Activated CD8-positive, alpha-beta memory T cell treated with anti-CD3 and anti-CD28 coated beads for 1 hour (primary cell): ENCODE measurements at regions not wholly inside any gene's neighbourhood (a gene's known extent, or its start where the extent isn't known, plus 50 kb on each side); places are given as distances from the start of the nearest gene placed in this dataset.

ENCODE experiments used
- DNase-seq, 2 donors: peaks; one replicate each; pipeline ENCODE4 v3.0.0-alpha.2; 2020; ENCODE audit warnings: low read depth in 1 of 2; ENCODE audit errors: extremely low read depth in 1 of 2

DNA sequence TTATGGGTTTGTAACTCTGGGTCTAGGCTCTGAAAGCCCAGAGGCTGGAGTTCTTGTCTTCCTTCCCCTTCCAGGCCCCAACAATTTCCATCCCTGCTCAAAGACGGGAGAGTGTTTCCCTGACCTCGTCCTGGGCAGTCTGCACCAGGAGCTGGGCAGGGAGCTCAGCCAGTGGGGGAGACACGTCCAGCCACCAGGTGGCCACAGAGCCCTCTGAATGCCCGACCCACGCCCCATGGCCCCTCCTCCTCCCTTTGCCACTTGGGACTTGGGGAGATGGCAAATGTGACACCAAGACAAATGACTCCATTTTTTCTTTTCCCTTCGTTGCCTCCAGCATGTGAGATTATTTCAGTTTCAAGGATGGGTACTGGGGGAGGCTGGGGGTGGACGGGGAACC is 159.9 kb upstream of the AJAP1 start:
- DNase-seq = no peak

DNA sequence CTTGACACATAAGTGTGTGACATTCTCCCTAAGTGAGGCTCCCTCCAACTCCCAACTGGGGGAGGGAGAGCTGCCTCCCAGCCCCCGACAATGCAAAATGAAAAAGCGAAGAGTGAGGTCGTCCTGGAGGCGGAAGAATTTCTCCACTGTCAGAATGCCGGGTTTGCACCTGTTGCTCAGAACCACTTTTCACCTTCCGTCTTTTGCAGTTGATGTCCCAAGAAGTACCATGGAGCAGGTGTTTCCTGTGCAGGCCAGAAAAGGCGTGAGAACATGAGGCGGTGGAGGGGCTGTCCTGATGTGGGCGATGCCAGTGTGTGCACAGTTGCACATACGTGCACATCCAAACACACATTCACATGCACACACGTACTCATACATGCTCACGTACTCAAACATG is 158.6 kb upstream of the AJAP1 start:
- no peak for DNase-seq

GRCh38 chr1:4500441-4500840 is 154.0 kb upstream of the AJAP1 start:
- DNase-seq = no peak

GRCh38 chr1:4506591-4506990 is 147.8 kb upstream of the AJAP1 start:
- no peak for DNase-seq

DNA sequence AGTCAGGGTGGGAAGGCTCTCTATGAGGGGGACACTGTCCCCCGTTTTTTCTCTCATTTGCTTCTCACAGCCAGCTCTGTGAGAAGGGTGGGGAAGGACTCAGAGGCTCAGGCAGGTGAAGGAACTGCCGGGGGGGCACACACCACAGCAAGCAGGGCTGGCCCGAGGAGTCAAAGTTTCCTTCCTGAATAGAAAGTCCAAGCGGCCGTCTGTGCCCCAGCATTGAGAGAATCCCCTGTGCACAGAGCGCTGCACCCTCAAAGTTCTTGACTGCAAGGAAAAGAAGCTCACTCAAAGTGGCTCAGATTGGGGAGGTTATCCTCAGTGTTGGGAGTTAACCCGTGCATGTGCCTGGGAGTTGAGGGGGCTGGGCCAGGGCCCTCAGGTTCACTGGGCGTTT is 145.2 kb upstream of the AJAP1 start:
- DNase-seq = no peak

DNA sequence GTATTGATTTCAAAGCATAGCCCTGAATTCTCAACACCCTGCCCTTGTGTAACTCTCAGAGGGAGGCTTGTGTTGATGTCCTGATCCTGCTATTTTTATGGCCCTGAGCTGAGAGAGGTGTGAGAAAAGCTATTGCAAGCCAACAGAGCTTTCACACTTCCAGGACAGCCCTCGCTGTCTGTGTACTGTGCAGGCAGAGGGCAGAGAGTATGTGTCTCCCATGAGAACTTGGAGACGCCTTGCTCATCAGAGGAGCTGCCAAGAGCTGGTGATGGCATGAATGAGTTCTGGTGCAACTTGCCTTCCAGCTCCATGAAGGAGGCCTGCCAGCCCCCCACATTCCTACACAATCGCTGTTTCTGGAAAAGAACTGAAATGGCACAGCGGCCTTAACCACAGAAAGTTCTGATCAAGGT is 144.1 kb upstream of the AJAP1 start:
- no peak for DNase-seq

DNA sequence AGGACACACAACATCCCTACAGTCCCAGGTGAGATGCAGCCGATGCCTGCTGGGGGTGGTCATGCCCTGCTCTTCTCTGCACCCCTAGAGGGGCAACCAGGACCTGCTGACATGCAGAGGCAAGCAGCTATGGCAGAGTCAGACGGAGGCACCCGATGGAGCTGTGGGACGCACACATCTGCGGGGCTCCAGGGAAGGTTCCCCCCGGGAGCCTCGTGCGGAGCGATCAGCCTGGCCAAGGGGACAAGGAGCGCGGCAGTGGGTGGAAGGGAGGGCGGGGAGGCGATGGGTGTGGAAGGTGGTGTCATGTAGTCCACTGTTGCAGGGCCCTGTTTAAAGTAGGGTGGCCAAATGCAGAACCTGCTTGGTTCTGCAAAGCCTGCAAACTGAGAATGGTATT is 143.0 kb upstream of the AJAP1 start:
- DNase-seq = no peak

- no peak for DNase-seq
Observed at GRCh38 chr1:4512636-4513035, 141.8 kb upstream of the AJAP1 start.

DNA sequence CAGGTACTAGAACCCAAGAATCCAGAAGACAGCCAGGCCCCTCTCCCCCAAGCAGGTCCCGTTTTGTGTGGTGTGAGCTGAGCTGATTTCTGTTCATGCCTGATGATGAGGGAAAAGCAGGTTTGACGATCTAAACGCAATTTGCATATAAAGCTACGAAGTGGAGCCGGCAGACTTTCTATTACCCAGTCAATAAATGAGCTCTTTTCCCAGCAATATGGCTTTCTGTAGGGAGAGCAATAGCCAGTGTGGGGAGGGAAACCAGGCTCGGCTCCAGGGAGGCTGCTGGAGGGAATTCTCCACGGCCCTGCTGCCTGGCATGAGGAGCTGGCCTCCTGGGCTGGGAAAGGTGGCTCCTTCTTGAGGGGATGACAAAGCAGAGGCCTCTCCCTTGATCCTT is 140.7 kb upstream of the AJAP1 start:
- no peak for DNase-seq

- DNase-seq = no peak
Observed at GRCh38 chr1:4515727-4516289, 138.6 kb upstream of the AJAP1 start.

DNA sequence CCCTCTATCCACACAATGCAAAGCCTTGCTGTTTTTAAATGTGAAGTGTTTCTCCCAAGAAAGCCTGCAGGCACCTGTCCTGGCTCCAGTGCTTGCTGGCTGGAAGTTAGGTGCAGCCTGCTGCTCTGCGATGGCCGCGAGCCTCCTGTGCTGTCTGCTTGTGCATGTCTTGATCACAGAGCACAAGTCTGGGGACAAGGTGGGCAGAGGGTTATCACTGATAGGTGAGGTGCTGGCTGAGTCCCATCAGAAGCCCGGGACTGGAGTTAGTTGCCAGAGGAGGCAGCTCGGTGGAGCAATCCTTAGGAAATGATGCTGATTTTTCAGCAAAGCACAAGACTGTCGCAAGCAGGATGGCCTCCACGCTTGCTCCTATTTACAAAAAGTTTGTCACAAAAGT is 137.8 kb upstream of the AJAP1 start:
- no peak for DNase-seq

- DNase-seq = no peak
Observed at GRCh38 chr1:4517186-4517954, 137.0 kb upstream of the AJAP1 start.

GRCh38 chr1:4518621-4519020 is 135.8 kb upstream of the AJAP1 start:
- no peak for DNase-seq

- no peak for DNase-seq
Observed at GRCh38 chr1:4519954-4520353, 134.5 kb upstream of the AJAP1 start.

GRCh38 chr1:4523551-4523950 is 130.9 kb upstream of the AJAP1 start:
- DNase-seq = no peak

DNA sequence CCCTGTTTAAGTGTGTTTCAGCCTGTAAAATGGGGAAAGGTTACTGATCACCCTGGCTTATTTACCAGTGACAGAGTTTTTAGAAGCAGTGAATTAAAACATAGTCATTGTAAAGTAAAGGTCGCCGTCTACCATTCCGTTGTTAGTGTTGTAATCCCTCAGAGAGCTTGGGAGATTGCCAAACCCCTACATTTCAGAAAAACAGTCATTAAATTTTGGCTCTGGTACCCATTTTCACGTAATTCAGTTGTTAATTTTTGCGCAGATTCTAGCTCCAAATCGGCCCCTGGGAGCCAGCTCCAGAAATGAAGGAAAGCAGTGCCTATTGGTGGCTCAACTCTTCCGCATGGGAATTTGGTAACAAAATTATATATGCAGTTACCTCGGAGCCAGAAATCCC is 127.7 kb upstream of the AJAP1 start:
- no peak for DNase-seq

GRCh38 chr1:4527819-4528218 is 126.6 kb upstream of the AJAP1 start:
- DNase-seq = no peak

DNA sequence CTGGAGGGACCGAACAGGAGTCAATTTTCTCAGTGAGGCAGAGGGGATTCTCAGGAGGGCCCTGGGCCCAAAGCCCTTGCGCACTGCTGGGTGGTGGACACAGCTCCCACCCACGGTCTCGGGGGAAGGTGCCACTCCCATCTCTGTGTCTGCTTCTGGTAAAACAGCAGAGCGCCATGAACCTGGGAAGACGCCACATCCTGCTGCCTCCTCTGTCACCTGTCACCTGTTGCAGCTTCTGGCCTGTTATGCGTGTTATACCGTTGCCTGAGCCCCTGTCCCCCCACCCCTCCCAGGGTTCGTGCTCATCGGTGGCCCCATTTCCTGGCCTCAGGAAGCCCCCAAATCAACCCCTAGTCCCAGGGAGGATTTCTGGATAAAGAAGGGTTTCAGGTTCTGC is 125.8 kb upstream of the AJAP1 start:
- DNase-seq = no peak

DNA sequence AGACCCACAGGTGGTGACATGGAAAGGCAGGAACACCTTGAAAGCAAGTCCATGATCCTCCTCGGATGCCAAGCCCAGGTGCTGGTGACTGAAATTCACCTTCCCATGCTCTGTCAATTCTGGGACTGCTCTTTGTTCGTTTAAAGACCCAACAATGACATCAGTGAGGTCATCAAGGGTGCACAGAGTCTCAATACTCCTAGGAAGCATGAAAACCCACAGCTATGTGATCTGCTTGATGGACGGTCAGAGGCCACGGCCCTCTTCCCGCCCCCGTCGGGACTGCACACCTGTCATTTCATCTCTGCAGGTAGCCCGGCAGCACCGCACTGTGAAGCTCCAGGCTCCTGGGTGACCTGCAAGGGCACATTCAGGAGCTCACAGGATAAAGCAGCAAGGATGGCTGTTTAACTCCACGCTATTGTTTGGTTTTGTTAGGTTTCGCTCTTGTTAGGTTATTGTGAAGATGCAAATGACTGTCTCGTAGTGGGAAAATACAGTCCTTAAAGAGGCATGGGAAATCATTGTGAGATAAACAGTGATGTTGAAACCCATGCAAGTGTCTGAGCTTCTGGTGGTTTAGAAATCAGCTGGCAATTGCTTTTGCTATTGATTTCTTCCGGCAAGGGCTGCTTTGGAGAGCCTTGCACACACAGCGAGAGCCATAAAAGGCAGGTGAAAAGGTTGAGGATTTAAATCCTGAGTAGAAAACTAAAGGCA is 124.8 kb upstream of the AJAP1 start:
- DNase-seq = no peak

GRCh38 chr1:4530166-4530785 is 124.1 kb upstream of the AJAP1 start:
- no peak for DNase-seq

DNA sequence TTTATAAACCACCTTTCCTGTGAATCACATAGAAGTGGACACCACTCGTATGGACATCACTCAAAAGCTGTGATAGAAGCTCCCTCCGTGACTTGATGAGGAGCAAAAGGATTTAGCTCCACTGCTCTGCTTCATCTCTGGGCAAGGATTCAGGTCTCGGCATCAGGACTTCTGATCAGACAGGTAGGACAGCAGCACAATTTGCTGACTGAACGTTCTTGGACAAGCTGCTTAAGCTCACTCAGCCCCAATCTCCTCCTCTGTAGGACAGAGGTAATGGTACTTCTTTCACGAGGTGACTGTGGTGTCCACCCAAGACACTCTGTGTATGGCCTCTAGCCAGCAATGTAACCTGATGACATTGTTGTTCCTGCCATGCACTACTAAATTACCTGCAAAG is 122.6 kb upstream of the AJAP1 start:
- no peak for DNase-seq

DNA sequence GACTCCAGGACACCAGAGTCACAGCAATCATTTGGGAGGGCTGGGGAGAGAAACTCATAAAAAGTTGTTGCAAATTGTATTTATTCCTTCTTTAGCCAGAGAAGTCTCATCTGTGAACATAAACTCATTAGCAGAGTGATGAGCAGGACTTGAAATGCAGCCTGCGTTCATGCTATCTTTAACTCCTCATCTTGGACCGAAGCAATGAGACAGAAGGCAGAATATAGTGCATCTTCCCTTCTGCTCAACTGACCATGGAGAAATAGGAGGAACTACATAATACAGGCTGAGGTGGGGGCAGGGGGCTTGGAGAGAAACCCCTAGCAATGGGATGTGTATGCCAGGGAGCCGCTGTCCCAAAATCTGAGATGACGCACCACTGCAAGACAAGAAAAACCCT is 121.8 kb upstream of the AJAP1 start:
- no peak for DNase-seq
